ENCODE measurements at regions not wholly inside any gene's neighbourhood (a gene's known extent, or its start where the extent isn't known, plus 50 kb on each side); places are given as distances from the start of the nearest gene placed in this dataset.
"Not testable (repeated sequence)": the region's sequence is repeated elsewhere in the genome, so short reads cannot be mapped to it uniquely, and the experiment has no call there.

- DNase-seq (ENCODE audit: low read depth, low spot score): no peak
- Histone ChIP-seq H3K36me3 (ENCODE audit: insufficient read depth, insufficient read length, low read length) (no peaks in the 10 kb centered on the region), H3K4me1 (ENCODE audit: insufficient read depth, insufficient read length) (no peaks in the 10 kb centered on the region), H3K4me3 (ENCODE audit: insufficient read length, low read depth) (no peak overlapping the region), H3K9me3 (ENCODE audit: insufficient read depth, low read length) (no peaks in the 10 kb centered on the region), H3K9ac (ENCODE audit: insufficient read length, low read depth) (no peak overlapping the region), H3K27me3 (ENCODE audit: insufficient read depth, insufficient read length) (no peaks in the 10 kb centered on the region)
- TF ChIP-seq ZNF274 (IDR thresholded peaks at IDR 0.05; ENCODE audit: low read depth, low read length) (no peak), SUZ12 (IDR thresholded peaks at IDR 0.05; ENCODE audit: extremely low read depth, insufficient read depth, insufficient read length) (no peak), YY1 (IDR thresholded peaks at IDR 0.05; ENCODE audit: insufficient read depth, insufficient read length) (no peak)
These were observed 200.0 kb upstream of the DNAJC19 start for GRCh38 chr3:181189556-181189955.

GRCh38 chr3:181183764-181184163 lies 194.2 kb upstream of the DNAJC19 start:
- no peak for DNase-seq (ENCODE audit: low read depth, low spot score)
- Histone ChIP-seq H3K4me3 (ENCODE audit: insufficient read length, low read depth) (no peak overlapping the region), H3K4me1 (ENCODE audit: insufficient read depth, insufficient read length) (no peaks in the 10 kb centered on the region), H3K27me3 (ENCODE audit: insufficient read depth, insufficient read length) (no peaks in the 10 kb centered on the region), H3K9ac (ENCODE audit: insufficient read length, low read depth) (no peak overlapping the region), H3K9me3 (ENCODE audit: insufficient read depth, low read length) (no peaks in the 10 kb centered on the region; the same call in 1 of the 2 replicates), H3K36me3 (ENCODE audit: insufficient read depth, insufficient read length, low read length) (no peaks in the 10 kb centered on the region)
- no peak for TF ChIP-seq SUZ12 (IDR thresholded peaks at IDR 0.05; ENCODE audit: extremely low read depth, insufficient read depth, insufficient read length)
- no peak for TF ChIP-seq ZNF274 (IDR thresholded peaks at IDR 0.05; ENCODE audit: low read depth, low read length)
- no peak for TF ChIP-seq YY1 (IDR thresholded peaks at IDR 0.05; ENCODE audit: insufficient read depth, insufficient read length)

- H3K4me3 ChIP-seq (ENCODE audit: insufficient read length, low read depth); H3K27me3 ChIP-seq (ENCODE audit: insufficient read depth, insufficient read length); H3K4me1 ChIP-seq (ENCODE audit: insufficient read depth, insufficient read length); H3K9me3 ChIP-seq (ENCODE audit: insufficient read depth, low read length); DNase-seq (ENCODE audit: low read depth, low spot score); H3K36me3 ChIP-seq (ENCODE audit: insufficient read depth, insufficient read length, low read length); H3K9ac ChIP-seq (ENCODE audit: insufficient read length, low read depth): not testable (repeated sequence)
These were observed 193.5 kb upstream of the DNAJC19 start for GRCh38 chr3:181183057-181183456.

GRCh38 chr3:181178991-181179390 lies 189.5 kb upstream of the DNAJC19 start:
- H3K4me3 ChIP-seq (ENCODE audit: insufficient read length, low read depth): no peak overlapping the region
- H3K9me3 ChIP-seq (ENCODE audit: insufficient read depth, low read length): no peaks in the 10 kb centered on the region; the same call in 1 of the 2 replicates
- no peak for DNase-seq (ENCODE audit: low read depth, low spot score)
- H3K27me3 ChIP-seq (ENCODE audit: insufficient read depth, insufficient read length): no peaks in the 10 kb centered on the region
- no peaks in the 10 kb centered on the region for H3K36me3 ChIP-seq (ENCODE audit: insufficient read depth, insufficient read length, low read length)
- H3K9ac ChIP-seq (ENCODE audit: insufficient read length, low read depth): no peak overlapping the region
- TF ChIP-seq SUZ12 (IDR thresholded peaks at IDR 0.05; ENCODE audit: extremely low read depth, insufficient read depth, insufficient read length) (no peak), YY1 (IDR thresholded peaks at IDR 0.05; ENCODE audit: insufficient read depth, insufficient read length) (no peak), ZNF274 (IDR thresholded peaks at IDR 0.05; ENCODE audit: low read depth, low read length) (no peak)
- H3K4me1 ChIP-seq (ENCODE audit: insufficient read depth, insufficient read length): no peaks in the 10 kb centered on the region

- peak; percentile 23 for DNase-seq (ENCODE audit: low read depth, low spot score)
- Histone ChIP-seq H3K9me3 (ENCODE audit: insufficient read depth, low read length) (no peaks in the 10 kb centered on the region), H3K36me3 (ENCODE audit: insufficient read depth, insufficient read length, low read length) (no peaks in the 10 kb centered on the region), H3K27me3 (ENCODE audit: insufficient read depth, insufficient read length) (no peaks in the 10 kb centered on the region), H3K4me1 (ENCODE audit: insufficient read depth, insufficient read length) (no peaks in the 10 kb centered on the region), H3K9ac (ENCODE audit: insufficient read length, low read depth) (no peak overlapping the region), H3K4me3 (ENCODE audit: insufficient read length, low read depth) (no peak overlapping the region)
- no peak for TF ChIP-seq YY1 (IDR thresholded peaks at IDR 0.05; ENCODE audit: insufficient read depth, insufficient read length)
These were observed 187.1 kb upstream of the DNAJC19 start for GRCh38 chr3:181176601-181177000.

- Histone ChIP-seq H3K4me1 (ENCODE audit: insufficient read depth, insufficient read length) (no peaks in the 10 kb centered on the region), H3K9me3 (ENCODE audit: insufficient read depth, low read length) (no peaks in the 10 kb centered on the region), H3K4me3 (ENCODE audit: insufficient read length, low read depth) (no peak overlapping the region), H3K36me3 (ENCODE audit: insufficient read depth, insufficient read length, low read length) (no peaks in the 10 kb centered on the region), H3K9ac (ENCODE audit: insufficient read length, low read depth) (no peak overlapping the region), H3K27me3 (ENCODE audit: insufficient read depth, insufficient read length) (no peaks in the 10 kb centered on the region)
- TF ChIP-seq YY1 (IDR thresholded peaks at IDR 0.05; ENCODE audit: insufficient read depth, insufficient read length) (no peak), ZNF274 (IDR thresholded peaks at IDR 0.05; ENCODE audit: low read depth, low read length) (no peak), SUZ12 (IDR thresholded peaks at IDR 0.05; ENCODE audit: extremely low read depth, insufficient read depth, insufficient read length) (no peak)
- DNase-seq (ENCODE audit: low read depth, low spot score): peak; percentile 8
These were observed 185.2 kb upstream of the DNAJC19 start for GRCh38 chr3:181174676-181175233.

GRCh38 chr3:181174022-181174421 lies 184.5 kb upstream of the DNAJC19 start:
- Histone ChIP-seq H3K36me3 (ENCODE audit: insufficient read depth, insufficient read length, low read length) (no peaks in the 10 kb centered on the region), H3K9me3 (ENCODE audit: insufficient read depth, low read length) (no peaks in the 10 kb centered on the region), H3K9ac (ENCODE audit: insufficient read length, low read depth) (no peak overlapping the region), H3K4me1 (ENCODE audit: insufficient read depth, insufficient read length) (no peaks in the 10 kb centered on the region), H3K4me3 (ENCODE audit: insufficient read length, low read depth) (no peak overlapping the region), H3K27me3 (ENCODE audit: insufficient read depth, insufficient read length) (no peaks in the 10 kb centered on the region)
- no peak for DNase-seq (ENCODE audit: low read depth, low spot score)
- TF ChIP-seq ZNF274 (IDR thresholded peaks at IDR 0.05; ENCODE audit: low read depth, low read length) (no peak), SUZ12 (IDR thresholded peaks at IDR 0.05; ENCODE audit: extremely low read depth, insufficient read depth, insufficient read length) (no peak), YY1 (IDR thresholded peaks at IDR 0.05; ENCODE audit: insufficient read depth, insufficient read length) (no peak)

GRCh38 chr3:181173227-181173626 lies 183.7 kb upstream of the DNAJC19 start:
- no peaks in the 10 kb centered on the region for H3K9me3 ChIP-seq (ENCODE audit: insufficient read depth, low read length)
- no peaks in the 10 kb centered on the region for H3K27me3 ChIP-seq (ENCODE audit: insufficient read depth, insufficient read length)
- no peaks in the 10 kb centered on the region for H3K4me1 ChIP-seq (ENCODE audit: insufficient read depth, insufficient read length)
- no peaks in the 10 kb centered on the region for H3K36me3 ChIP-seq (ENCODE audit: insufficient read depth, insufficient read length, low read length)
- H3K9ac ChIP-seq (ENCODE audit: insufficient read length, low read depth): no peak overlapping the region
- TF ChIP-seq SUZ12 (IDR thresholded peaks at IDR 0.05; ENCODE audit: extremely low read depth, insufficient read depth, insufficient read length): no peak
- no peak for TF ChIP-seq YY1 (IDR thresholded peaks at IDR 0.05; ENCODE audit: insufficient read depth, insufficient read length)
- H3K4me3 ChIP-seq (ENCODE audit: insufficient read length, low read depth): no peak overlapping the region
- DNase-seq (ENCODE audit: low read depth, low spot score): no peak

All from NT2/D1 (cell line).